ENCODE measurements at regions not wholly inside any gene's neighbourhood (a gene's known extent, or its start where the extent isn't known, plus 50 kb on each side); places are given as distances from the start of the nearest gene placed in this dataset.
A peak's percentile ranks its signal among the peaks of the same experiment; 100 is the strongest.

DNA sequence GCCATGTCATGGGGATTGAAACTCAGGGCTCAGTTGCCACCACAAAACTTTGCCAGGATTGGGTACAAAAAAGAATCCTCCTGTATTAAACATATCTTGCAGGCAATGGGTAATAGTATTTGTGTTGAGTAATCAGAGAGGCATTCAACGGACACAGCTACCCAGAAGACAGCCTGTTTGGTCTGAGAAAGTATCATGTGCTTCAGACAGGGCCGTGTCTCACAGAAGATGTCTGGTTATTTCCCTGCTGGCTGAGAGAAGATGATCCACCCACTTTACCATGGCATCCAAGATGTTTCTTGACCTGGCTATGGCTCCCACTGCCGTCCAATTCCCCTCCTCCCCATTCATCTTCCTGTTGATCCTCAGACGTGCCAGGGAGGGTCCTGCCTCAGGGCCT is 304.3 kb upstream of the XYLT1 start:
- peaks cover 10% of the 10 kb centered on the region for H3K4me1 ChIP-seq (ENCODE audit: control insufficient read depth, insufficient read depth, low read length, poor library complexity, severe bottlenecking)
- H3K4me3 ChIP-seq (ENCODE audit: extremely low read depth, insufficient read depth, low read length, poor library complexity, severe bottlenecking), result no peak overlapping the region
- no peak overlapping the region for H3K27ac ChIP-seq (ENCODE audit: low read depth, low read length, severe bottlenecking)
- no peaks in the 10 kb centered on the region for H3K36me3 ChIP-seq (ENCODE audit: control insufficient read depth, insufficient read depth, low read length)
- 84 to 89% methylated on average over 4 of the region's 4 CpGs for WGBS, 2 experiments (ENCODE audit: insufficient coverage in 2 of 2)
- H3K9me3 ChIP-seq (ENCODE audit: control insufficient read depth, low read length), result no peaks in the 10 kb centered on the region

DNA sequence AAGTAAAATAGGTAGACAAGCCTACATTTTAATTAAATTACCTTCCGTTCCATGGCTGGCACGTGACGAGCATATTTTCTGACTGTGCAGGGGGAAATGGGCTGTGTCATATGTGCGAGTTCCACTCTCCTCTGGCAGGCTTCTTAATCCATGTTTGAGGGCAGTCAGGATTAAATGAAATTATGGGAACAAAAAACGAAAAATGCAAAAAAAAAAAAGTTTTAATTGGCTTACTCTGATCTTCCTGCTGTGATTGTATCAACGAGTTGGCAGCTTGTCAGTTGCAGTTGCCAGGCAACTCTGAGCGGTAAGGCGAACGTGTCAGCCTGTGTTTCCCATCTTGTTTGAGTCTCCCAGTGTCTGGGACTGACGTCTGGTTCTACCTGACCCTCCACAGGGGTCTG is 302.9 kb upstream of the XYLT1 start:
- no peaks in the 10 kb centered on the region for H3K36me3 ChIP-seq (ENCODE audit: control insufficient read depth, insufficient read depth, low read length)
- no peak overlapping the region for H3K4me3 ChIP-seq (ENCODE audit: extremely low read depth, insufficient read depth, low read length, poor library complexity, severe bottlenecking)
- no peak overlapping the region for H3K27ac ChIP-seq (ENCODE audit: low read depth, low read length, severe bottlenecking)
- peaks cover 10% of the 10 kb centered on the region for H3K4me1 ChIP-seq (ENCODE audit: control insufficient read depth, insufficient read depth, low read length, poor library complexity, severe bottlenecking)
- no peaks in the 10 kb centered on the region for H3K9me3 ChIP-seq (ENCODE audit: control insufficient read depth, low read length)
- WGBS, 2 experiments (ENCODE audit: insufficient coverage in 2 of 2), result 53 to 71% methylated on average over 9 of the region's 10 CpGs

DNA sequence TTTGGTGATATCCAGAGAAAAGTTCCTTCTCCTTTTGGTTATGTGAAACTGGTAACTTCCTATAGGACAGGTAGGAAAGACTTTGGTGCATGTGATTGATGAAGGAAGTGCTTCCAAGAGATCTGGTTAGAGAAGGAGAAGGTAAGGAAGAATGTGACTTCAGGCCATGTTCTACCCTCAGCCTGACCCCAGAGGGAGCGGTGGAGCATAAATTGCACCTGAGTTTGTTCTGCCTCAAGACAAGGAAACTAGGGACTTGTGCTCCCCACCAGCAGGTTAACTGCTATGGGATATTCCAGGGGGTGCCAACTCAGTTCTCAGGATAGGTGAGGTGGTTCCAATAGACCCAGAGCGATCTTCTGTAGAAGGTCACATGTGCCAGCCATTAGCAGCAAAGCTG is 299.3 kb upstream of the XYLT1 start:
- Histone ChIP-seq H3K4me1 (ENCODE audit: control insufficient read depth, insufficient read depth, low read length, poor library complexity, severe bottlenecking) (no peaks in the 10 kb centered on the region), H3K36me3 (ENCODE audit: control insufficient read depth, insufficient read depth, low read length) (no peaks in the 10 kb centered on the region), H3K4me3 (ENCODE audit: extremely low read depth, insufficient read depth, low read length, poor library complexity, severe bottlenecking) (no peak overlapping the region), H3K9me3 (ENCODE audit: control insufficient read depth, low read length) (no peaks in the 10 kb centered on the region), H3K27ac (ENCODE audit: low read depth, low read length, severe bottlenecking) (no peak overlapping the region)
- WGBS, 2 experiments (ENCODE audit: insufficient coverage in 2 of 2), result 90 to 100% methylated on average over 1 to 2 of the region's 2 CpGs

DNA sequence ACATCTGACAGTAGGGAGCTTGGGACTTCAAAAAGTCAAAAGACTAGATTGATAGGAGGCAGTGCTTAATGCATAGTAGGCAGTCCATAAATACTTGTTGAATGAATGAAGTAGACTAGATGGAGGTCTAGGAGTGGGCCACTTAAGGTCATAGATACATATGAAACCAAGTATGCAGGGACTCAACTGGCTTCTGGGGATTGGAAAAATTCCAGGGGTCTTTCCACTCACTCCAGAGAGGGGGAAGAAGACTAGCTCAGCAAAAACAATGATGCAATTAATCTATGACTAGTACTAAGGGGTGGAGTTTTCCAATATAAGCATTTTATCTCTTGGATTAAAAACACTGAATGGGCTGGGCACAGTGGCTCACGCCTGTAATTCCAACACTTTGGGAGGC is 298.3 kb upstream of the XYLT1 start:
- Histone ChIP-seq H3K36me3 (ENCODE audit: control insufficient read depth, insufficient read depth, low read length) (no peaks in the 10 kb centered on the region), H3K27ac (ENCODE audit: low read depth, low read length, severe bottlenecking) (no peak overlapping the region), H3K4me3 (ENCODE audit: extremely low read depth, insufficient read depth, low read length, poor library complexity, severe bottlenecking) (no peak overlapping the region), H3K4me1 (ENCODE audit: control insufficient read depth, insufficient read depth, low read length, poor library complexity, severe bottlenecking) (no peaks in the 10 kb centered on the region), H3K9me3 (ENCODE audit: control insufficient read depth, low read length) (no peaks in the 10 kb centered on the region)
- 88% methylated on average over 1 of the region's 1 CpG; no CpG with 5 or more reads in 1 of the 2 experiments for WGBS, 2 experiments (ENCODE audit: insufficient coverage in 2 of 2)

DNA sequence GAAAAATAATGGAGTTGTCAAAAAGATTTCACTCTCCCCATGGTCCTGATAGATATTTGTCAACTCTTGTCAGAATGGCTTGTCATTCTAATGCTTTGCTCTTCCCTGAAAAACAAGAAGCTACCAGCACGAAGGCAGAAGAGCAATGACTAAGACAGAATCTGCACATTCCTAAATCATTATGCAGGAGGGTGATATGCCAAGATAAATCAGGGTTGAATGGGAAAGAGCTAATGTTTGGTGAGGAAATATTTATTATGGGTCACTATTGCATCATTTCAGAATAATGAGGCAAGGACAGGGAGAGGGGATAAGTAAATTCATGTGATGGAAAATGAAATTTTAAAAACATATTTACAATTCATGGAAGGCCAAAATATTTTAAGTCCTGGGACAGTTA is 297.5 kb upstream of the XYLT1 start:
- Histone ChIP-seq H3K36me3 (ENCODE audit: control insufficient read depth, insufficient read depth, low read length) (no peaks in the 10 kb centered on the region), H3K4me1 (ENCODE audit: control insufficient read depth, insufficient read depth, low read length, poor library complexity, severe bottlenecking) (no peaks in the 10 kb centered on the region), H3K9me3 (ENCODE audit: control insufficient read depth, low read length) (no peaks in the 10 kb centered on the region), H3K4me3 (ENCODE audit: extremely low read depth, insufficient read depth, low read length, poor library complexity, severe bottlenecking) (no peak overlapping the region), H3K27ac (ENCODE audit: low read depth, low read length, severe bottlenecking) (no peak overlapping the region)
- WGBS, 2 experiments (ENCODE audit: insufficient coverage in 2 of 2), result 25% methylated on average over 1 of the region's 1 CpG; no CpG with 5 or more reads in 1 of the 2 experiments

DNA sequence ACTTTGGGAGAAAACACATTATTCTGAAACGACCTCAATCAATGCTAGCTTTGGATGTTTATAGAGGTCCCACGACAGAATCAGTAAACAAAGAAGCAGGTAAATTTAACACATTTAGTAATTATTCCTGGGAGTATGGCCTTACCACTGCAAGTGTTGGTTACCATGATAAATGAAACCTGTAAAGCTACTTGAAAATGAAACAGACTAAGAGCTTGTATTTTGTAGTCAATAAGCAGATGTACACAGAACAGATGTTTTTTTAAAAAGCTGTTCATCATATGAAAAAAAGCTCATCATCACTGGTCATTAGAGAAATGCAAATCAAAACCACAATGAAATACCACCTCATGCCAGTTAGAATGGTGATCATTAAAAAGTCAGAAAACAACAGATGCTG is 295.3 kb upstream of the XYLT1 start:
- Histone ChIP-seq H3K4me3 (ENCODE audit: extremely low read depth, insufficient read depth, low read length, poor library complexity, severe bottlenecking) (no peak overlapping the region), H3K27ac (ENCODE audit: low read depth, low read length, severe bottlenecking) (no peak overlapping the region), H3K4me1 (ENCODE audit: control insufficient read depth, insufficient read depth, low read length, poor library complexity, severe bottlenecking) (no peaks in the 10 kb centered on the region), H3K36me3 (ENCODE audit: control insufficient read depth, insufficient read depth, low read length) (no peaks in the 10 kb centered on the region), H3K9me3 (ENCODE audit: control insufficient read depth, low read length) (no peaks in the 10 kb centered on the region)
- 73% methylated on average over 2 of the region's 2 CpGs; no CpG with 5 or more reads in 1 of the 2 experiments for WGBS, 2 experiments (ENCODE audit: insufficient coverage in 2 of 2)

DNA sequence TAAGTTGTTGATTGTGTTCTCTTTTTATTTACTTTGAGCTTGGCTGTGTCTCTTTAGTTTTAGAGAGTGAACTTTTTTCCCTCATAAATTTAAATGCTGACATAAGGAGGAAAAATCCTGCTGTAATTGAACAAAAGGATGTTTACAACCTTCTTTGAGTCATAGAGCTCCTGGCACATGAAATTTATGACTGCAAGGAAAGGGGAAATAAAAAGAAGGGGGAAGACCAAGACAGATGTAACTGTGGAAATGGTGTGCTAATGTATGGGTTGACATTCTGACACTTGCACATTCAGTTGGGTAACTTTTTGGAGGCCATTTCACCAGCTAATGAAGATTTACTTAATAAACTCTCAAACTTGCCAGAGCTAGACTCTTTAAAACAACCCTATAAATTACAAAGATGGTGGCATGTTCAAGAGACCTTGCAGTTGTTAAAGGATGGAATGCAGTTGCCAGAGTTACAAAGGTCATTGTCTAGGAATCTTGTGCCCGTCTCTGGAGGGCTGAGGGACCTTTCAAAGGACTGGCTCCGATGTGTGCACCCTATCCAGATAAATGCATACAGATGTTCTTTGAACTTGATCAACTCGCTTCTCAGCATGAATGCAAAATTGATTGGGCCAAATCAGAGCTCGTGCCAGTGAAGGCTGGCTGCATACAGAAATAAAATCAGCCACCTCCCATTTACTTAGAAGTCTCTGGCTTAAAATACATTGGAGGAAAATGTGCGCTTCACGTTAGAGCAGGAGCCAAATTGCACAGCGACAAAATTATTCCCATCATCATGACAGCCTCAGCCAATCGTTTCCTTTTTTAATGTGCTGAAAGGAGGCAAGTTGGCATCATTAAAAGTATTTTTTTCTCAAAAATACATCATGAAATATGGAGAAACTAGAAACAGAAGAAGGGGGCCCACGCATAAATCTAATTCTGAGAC is 289.0 kb upstream of the XYLT1 start:
- Histone ChIP-seq H3K4me1 (ENCODE audit: control insufficient read depth, insufficient read depth, low read length, poor library complexity, severe bottlenecking) (no peaks in the 10 kb centered on the region), H3K9me3 (ENCODE audit: control insufficient read depth, low read length) (no peaks in the 10 kb centered on the region), H3K4me3 (ENCODE audit: extremely low read depth, insufficient read depth, low read length, poor library complexity, severe bottlenecking) (no peak overlapping the region), H3K36me3 (ENCODE audit: control insufficient read depth, insufficient read depth, low read length) (no peaks in the 10 kb centered on the region), H3K27ac (ENCODE audit: low read depth, low read length, severe bottlenecking) (peak overlapping the region; percentile 52)
- 82 to 86% methylated on average over 5 to 7 of the region's 9 CpGs for WGBS, 2 experiments (ENCODE audit: insufficient coverage in 2 of 2)

DNA sequence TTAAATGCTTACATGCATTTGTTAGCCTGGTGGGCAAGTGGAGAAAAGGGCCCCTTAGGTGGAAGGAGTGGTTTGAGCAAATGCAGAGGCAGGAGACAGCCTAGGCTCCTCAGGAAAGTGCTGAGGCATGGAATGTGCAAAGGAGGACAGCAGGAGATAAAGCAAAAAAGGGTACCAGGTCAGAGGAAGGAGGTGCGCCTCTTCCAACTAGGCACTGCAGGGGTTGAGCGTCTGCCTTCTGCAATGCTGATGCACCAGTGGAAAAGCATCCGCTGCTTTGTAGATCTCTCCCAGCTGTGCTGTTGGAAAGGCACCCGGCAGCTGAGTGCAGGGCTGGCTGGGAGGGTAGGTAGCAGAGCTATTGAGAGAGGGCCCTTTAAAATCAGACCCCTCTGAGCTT is 287.0 kb upstream of the XYLT1 start:
- Histone ChIP-seq H3K4me3 (ENCODE audit: extremely low read depth, insufficient read depth, low read length, poor library complexity, severe bottlenecking) (no peak overlapping the region), H3K36me3 (ENCODE audit: control insufficient read depth, insufficient read depth, low read length) (no peaks in the 10 kb centered on the region), H3K27ac (ENCODE audit: low read depth, low read length, severe bottlenecking) (no peak overlapping the region), H3K9me3 (ENCODE audit: control insufficient read depth, low read length) (no peaks in the 10 kb centered on the region), H3K4me1 (ENCODE audit: control insufficient read depth, insufficient read depth, low read length, poor library complexity, severe bottlenecking) (no peaks in the 10 kb centered on the region)
- WGBS, 2 experiments (ENCODE audit: insufficient coverage in 2 of 2), result 3 to 16% methylated on average over 3 to 4 of the region's 4 CpGs

DNA sequence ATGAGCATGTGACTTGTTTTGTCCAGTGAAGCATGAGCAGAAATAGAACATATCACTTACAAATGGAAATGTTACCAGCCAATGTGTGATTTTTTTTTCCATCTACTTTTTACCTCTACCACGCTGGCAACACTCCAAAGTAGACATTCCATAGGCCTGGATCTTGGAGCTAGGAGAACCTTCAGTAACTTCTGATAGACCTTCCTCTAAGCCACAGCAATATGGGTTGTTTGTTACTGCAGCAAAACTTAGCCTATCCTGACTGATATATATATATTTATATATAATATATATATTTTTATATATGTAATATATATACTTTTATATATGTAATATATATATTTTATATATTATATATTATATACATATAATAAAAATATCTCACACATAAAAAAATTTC is 284.4 kb upstream of the XYLT1 start:
- WGBS, 2 experiments (ENCODE audit: insufficient coverage in 2 of 2), result 80 to 100% methylated on average over 1 of the region's 1 CpG
- H3K4me3 ChIP-seq (ENCODE audit: extremely low read depth, insufficient read depth, low read length, poor library complexity, severe bottlenecking), result no peak overlapping the region

DNA sequence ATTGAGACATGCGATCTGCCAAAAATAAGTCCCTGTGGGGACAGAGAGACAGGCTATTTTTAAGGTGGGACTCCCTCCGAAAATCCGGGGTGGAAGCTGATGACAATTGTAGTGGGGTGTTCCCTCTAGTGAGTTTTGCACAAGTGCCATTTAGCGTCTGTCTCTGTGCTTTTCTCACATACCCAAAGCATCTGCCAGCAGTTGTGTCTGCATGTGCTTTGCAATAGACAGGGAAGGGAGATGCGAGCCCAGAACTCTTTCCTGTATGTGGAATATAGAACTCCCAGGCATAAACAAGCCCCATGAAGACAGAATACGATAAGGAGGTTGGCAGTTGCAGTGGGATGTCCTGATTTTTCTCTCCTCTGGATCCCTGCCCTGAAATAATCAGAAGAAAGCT is 282.7 kb upstream of the XYLT1 start:
- H3K4me3 ChIP-seq (ENCODE audit: extremely low read depth, insufficient read depth, low read length, poor library complexity, severe bottlenecking), result no peak overlapping the region
- H3K9me3 ChIP-seq (ENCODE audit: control insufficient read depth, low read length), result no peaks in the 10 kb centered on the region
- 100% methylated on average over 1 to 3 of the region's 6 CpGs for WGBS, 2 experiments (ENCODE audit: insufficient coverage in 2 of 2)
- no peak overlapping the region for H3K27ac ChIP-seq (ENCODE audit: low read depth, low read length, severe bottlenecking)
- H3K4me1 ChIP-seq (ENCODE audit: control insufficient read depth, insufficient read depth, low read length, poor library complexity, severe bottlenecking), result no peaks in the 10 kb centered on the region
- H3K36me3 ChIP-seq (ENCODE audit: control insufficient read depth, insufficient read depth, low read length), result no peaks in the 10 kb centered on the region

More for the DNA sequence above, 284.4 kb upstream of the XYLT1 start:
- Histone ChIP-seq H3K4me1 (ENCODE audit: control insufficient read depth, insufficient read depth, low read length, poor library complexity, severe bottlenecking) (no peaks in the 10 kb centered on the region), H3K27ac (ENCODE audit: low read depth, low read length, severe bottlenecking) (no peak overlapping the region), H3K36me3 (ENCODE audit: control insufficient read depth, insufficient read depth, low read length) (no peaks in the 10 kb centered on the region), H3K9me3 (ENCODE audit: control insufficient read depth, low read length) (no peaks in the 10 kb centered on the region)

DNA sequence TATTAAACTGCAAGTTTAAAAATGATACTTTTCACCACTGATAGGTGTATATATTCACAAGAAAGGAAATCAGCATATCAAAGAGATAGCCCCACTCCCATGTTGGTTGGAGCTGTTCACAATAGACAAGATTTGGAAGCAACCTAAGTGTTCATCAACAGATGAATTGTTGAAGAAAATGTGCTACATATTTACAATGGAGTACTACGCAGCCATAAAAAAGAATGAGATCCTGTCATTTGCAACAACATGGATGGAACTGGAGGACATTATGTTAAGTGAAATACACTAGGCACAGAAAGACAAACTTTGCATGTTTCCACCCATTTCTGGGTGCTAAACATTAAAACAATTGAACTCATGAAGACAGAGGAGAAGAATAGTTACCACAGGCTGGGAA is 278.9 kb upstream of the XYLT1 start:
- 100% methylated on average over 1 of the region's 1 CpG; no CpG with 5 or more reads in 1 of the 2 experiments for WGBS, 2 experiments (ENCODE audit: insufficient coverage in 2 of 2)
- no peak overlapping the region for H3K4me3 ChIP-seq (ENCODE audit: extremely low read depth, insufficient read depth, low read length, poor library complexity, severe bottlenecking)
- no peaks in the 10 kb centered on the region for H3K36me3 ChIP-seq (ENCODE audit: control insufficient read depth, insufficient read depth, low read length)
- H3K9me3 ChIP-seq (ENCODE audit: control insufficient read depth, low read length), result no peaks in the 10 kb centered on the region
- H3K4me1 ChIP-seq (ENCODE audit: control insufficient read depth, insufficient read depth, low read length, poor library complexity, severe bottlenecking), result no peaks in the 10 kb centered on the region
- H3K27ac ChIP-seq (ENCODE audit: low read depth, low read length, severe bottlenecking), result no peak overlapping the region

Data from mesodermal cell (in vitro differentiated cells).